ENCODE measurements at regions not wholly inside any gene's neighbourhood (a gene's known extent, or its start where the extent isn't known, plus 50 kb on each side); places are given as distances from the start of the nearest gene placed in this dataset.
"Not testable (repeated sequence)": the region's sequence is repeated elsewhere in the genome, so short reads cannot be mapped to it uniquely, and the experiment has no call there.

GRCh38 chr2:7378591-7378990 is 461.4 kb downstream of the RNF144A start:
- 42 to 46% methylated on average over 12 of the region's 12 CpGs for WGBS, 2 experiments (ENCODE audit: low coverage in 1 of 2, low lambda C conversion rate in 2 of 2, missing lambda C conversion rate in 2 of 2)
- H3K9me3 ChIP-seq (ENCODE audit: low read depth): no peaks in the 10 kb centered on the region
- in situ Hi-C loops (cut with MboI): no loop called here

GRCh38 chr2:7379799-7380198 is 462.6 kb downstream of the RNF144A start:
- no peaks in the 10 kb centered on the region for H3K79me2 ChIP-seq (ENCODE audit: insufficient read depth)
- no peak overlapping the region for H3K4me3 ChIP-seq
- H4K20me1 ChIP-seq (ENCODE audit: insufficient read depth): no peaks in the 10 kb centered on the region
- peaks cover 8% of the 10 kb centered on the region; the same call in 1 of the 2 replicates for H3K27me3 ChIP-seq (replicated peaks; ENCODE audit: insufficient read depth)
- no peaks in the 10 kb centered on the region for H3K36me3 ChIP-seq (ENCODE audit: low read depth)
- no peak overlapping the region for H3K9ac ChIP-seq
- TF ChIP-seq EZH2phosphoT487 (IDR thresholded peaks at IDR 0.05; ENCODE audit: insufficient read depth, low read depth) (no peak), EZH2 (IDR thresholded peaks at IDR 0.05; ENCODE audit: insufficient read depth, poor library complexity, severe bottlenecking) (no peak)
- no peak overlapping the region for H2AFZ ChIP-seq
- no peak for DNase-seq
- WGBS, 2 experiments (ENCODE audit: low coverage in 1 of 2, low lambda C conversion rate in 2 of 2, missing lambda C conversion rate in 2 of 2): 68 to 87% methylated on average over 3 of the region's 3 CpGs
- in situ Hi-C loops (cut with MboI): no loop called here
- no peak overlapping the region for H3K27ac ChIP-seq
- no peaks in the 10 kb centered on the region for H3F3A ChIP-seq (ENCODE audit: insufficient read depth)
- no peaks in the 10 kb centered on the region for H3K9me2 ChIP-seq (ENCODE audit: insufficient read depth)
- no peaks in the 10 kb centered on the region for H3K9me3 ChIP-seq (ENCODE audit: low read depth)
- no peaks in the 10 kb centered on the region for H3K4me1 ChIP-seq (ENCODE audit: insufficient read depth)
- no peak overlapping the region for H3K4me2 ChIP-seq (ENCODE audit: unreplicated experiment)

More at GRCh38 chr2:7378591-7378990, 461.4 kb downstream of the RNF144A start:
- Histone ChIP-seq H3K27ac (no peak overlapping the region), H3K36me3 (ENCODE audit: low read depth) (no peaks in the 10 kb centered on the region), H3K4me3 (no peak overlapping the region), H3K9me2 (ENCODE audit: insufficient read depth) (no peaks in the 10 kb centered on the region), H3K4me2 (ENCODE audit: unreplicated experiment) (no peak overlapping the region), H3K79me2 (ENCODE audit: insufficient read depth) (no peaks in the 10 kb centered on the region), H2AFZ (no peak overlapping the region), H4K20me1 (ENCODE audit: insufficient read depth) (no peaks in the 10 kb centered on the region), H3F3A (ENCODE audit: insufficient read depth) (no peaks in the 10 kb centered on the region), H3K27me3 (replicated peaks; ENCODE audit: insufficient read depth) (peaks cover 11% of the 10 kb centered on the region; the same call in 1 of the 2 replicates), H3K4me1 (ENCODE audit: insufficient read depth) (no peaks in the 10 kb centered on the region), H3K9ac (no peak overlapping the region)
- no peak for DNase-seq
- TF ChIP-seq EZH2 (IDR thresholded peaks at IDR 0.05; ENCODE audit: insufficient read depth, poor library complexity, severe bottlenecking) (no peak), EZH2phosphoT487 (IDR thresholded peaks at IDR 0.05; ENCODE audit: insufficient read depth, low read depth) (no peak)

- no peak for TF ChIP-seq EZH2 (IDR thresholded peaks at IDR 0.05; ENCODE audit: insufficient read depth, poor library complexity, severe bottlenecking)
- no peak for TF ChIP-seq EZH2phosphoT487 (IDR thresholded peaks at IDR 0.05; ENCODE audit: insufficient read depth, low read depth)
- no peak overlapping the region for H3K27ac ChIP-seq
- no peak overlapping the region for H2AFZ ChIP-seq
- no peaks in the 10 kb centered on the region for H3F3A ChIP-seq (ENCODE audit: insufficient read depth)
- H3K4me2 ChIP-seq (ENCODE audit: unreplicated experiment): no peak overlapping the region
- no peaks in the 10 kb centered on the region for H3K9me2 ChIP-seq (ENCODE audit: insufficient read depth)
- no peaks in the 10 kb centered on the region for H3K4me1 ChIP-seq (ENCODE audit: insufficient read depth)
- no peak for DNase-seq
- H3K27me3 ChIP-seq (replicated peaks; ENCODE audit: insufficient read depth): peaks cover 11% of the 10 kb centered on the region; the same call in 1 of the 2 replicates
- WGBS, 2 experiments (ENCODE audit: low coverage in 1 of 2, low lambda C conversion rate in 2 of 2, missing lambda C conversion rate in 2 of 2): 46 to 52% methylated on average over 11 of the region's 11 CpGs
- no peaks in the 10 kb centered on the region for H3K36me3 ChIP-seq (ENCODE audit: low read depth)
- no peaks in the 10 kb centered on the region for H4K20me1 ChIP-seq (ENCODE audit: insufficient read depth)
- H3K4me3 ChIP-seq: no peak overlapping the region
- no peaks in the 10 kb centered on the region for H3K9me3 ChIP-seq (ENCODE audit: low read depth)
- no peaks in the 10 kb centered on the region for H3K79me2 ChIP-seq (ENCODE audit: insufficient read depth)
- in situ Hi-C loops (cut with MboI): no loop called here
- no peak overlapping the region for H3K9ac ChIP-seq
Measured at GRCh38 chr2:7384773-7385349, 467.6 kb downstream of the RNF144A start.

- H2AFZ ChIP-seq; H3K4me2 ChIP-seq (ENCODE audit: unreplicated experiment); H3K9me2 ChIP-seq (ENCODE audit: insufficient read depth); H3K27ac ChIP-seq; H4K20me1 ChIP-seq (ENCODE audit: insufficient read depth); H3F3A ChIP-seq (ENCODE audit: insufficient read depth); in situ Hi-C loops (cut with MboI); H3K9ac ChIP-seq; H3K9me3 ChIP-seq (ENCODE audit: low read depth); H3K4me1 ChIP-seq (ENCODE audit: insufficient read depth); H3K27me3 ChIP-seq (replicated peaks; ENCODE audit: insufficient read depth); H3K36me3 ChIP-seq (ENCODE audit: low read depth); H3K79me2 ChIP-seq (ENCODE audit: insufficient read depth); H3K4me3 ChIP-seq; DNase-seq: not testable (repeated sequence)
- 36 to 42% methylated on average over 4 of the region's 4 CpGs for WGBS, 2 experiments (ENCODE audit: low coverage in 1 of 2, low lambda C conversion rate in 2 of 2, missing lambda C conversion rate in 2 of 2)
Measured at GRCh38 chr2:7390311-7390710, 473.1 kb downstream of the RNF144A start.

All from GM23248 (cell line).